HG03039 (cell line): ENCODE measurements at regions not wholly inside any gene's neighbourhood (a gene's known extent, or its start where the extent isn't known, plus 50 kb on each side); places are given as distances from the start of the nearest gene placed in this dataset.
"Not testable (repeated sequence)": the region's sequence is repeated elsewhere in the genome, so short reads cannot be mapped to it uniquely, and the experiment has no call there.

ENCODE experiments used
- ATAC-seq: cut with Tn5 transposase; IDR thresholded peaks from one replicate; pipeline ENCODE4 v1.9.1; 2021; ENCODE audit warnings: mild to moderate bottlenecking, moderate library complexity; ENCODE audit not compliant: unreplicated experiment

GRCh38 chr3:106338582-106339214, 469.9 kb upstream of the CBLB start:
- no peak for ATAC-seq

- no peak for ATAC-seq
These were observed 470.7 kb upstream of the CBLB start for GRCh38 chr3:106339551-106339950.

GRCh38 chr3:106341087-106341486, 472.3 kb upstream of the CBLB start:
- ATAC-seq: no peak

- ATAC-seq: no peak
These were observed 472.9 kb upstream of the CBLB start for GRCh38 chr3:106341586-106342162.

- no peak for ATAC-seq
These were observed 473.6 kb upstream of the CBLB start for GRCh38 chr3:106342386-106342785.

GRCh38 chr3:106343811-106344210, 475.0 kb upstream of the CBLB start:
- ATAC-seq: no peak

GRCh38 chr3:106345353-106346027, 476.7 kb upstream of the CBLB start:
- no peak for ATAC-seq

- no peak for ATAC-seq
These were observed 478.5 kb upstream of the CBLB start for GRCh38 chr3:106347350-106347749.

- no peak for ATAC-seq
These were observed 479.4 kb upstream of the CBLB start for GRCh38 chr3:106348139-106348690.

GRCh38 chr3:106349191-106349881, 480.5 kb upstream of the CBLB start:
- no peak for ATAC-seq

GRCh38 chr3:106355873-106356272, 487.1 kb upstream of the CBLB start:
- ATAC-seq: no peak

- no peak for ATAC-seq
These were observed 490.9 kb upstream of the CBLB start for GRCh38 chr3:106359692-106360091.

- not testable (repeated sequence) for ATAC-seq
These were observed 492.1 kb upstream of the CBLB start for GRCh38 chr3:106360901-106361300.

GRCh38 chr3:106364477-106364876, 495.7 kb upstream of the CBLB start:
- no peak for ATAC-seq

- ATAC-seq: no peak
These were observed 496.4 kb upstream of the CBLB start for GRCh38 chr3:106365061-106365691.

- ATAC-seq: no peak
These were observed 497.5 kb upstream of the CBLB start for GRCh38 chr3:106366352-106366751.

- no peak for ATAC-seq
These were observed 498.7 kb upstream of the CBLB start for GRCh38 chr3:106367496-106367895.

- ATAC-seq: no peak
These were observed 502.6 kb upstream of the CBLB start for GRCh38 chr3:106371221-106371970.

GRCh38 chr3:106371971-106372805, 503.4 kb upstream of the CBLB start:
- no peak for ATAC-seq
